Gastrocnemius medialis (tissue), 4 donors: ENCODE measurements at regions not wholly inside any gene's neighbourhood (a gene's known extent, or its start where the extent isn't known, plus 50 kb on each side); places are given as distances from the start of the nearest gene placed in this dataset.

Source experiments
- ATAC-seq, 2 donors: fragments of 150-250 bp; one replicate each; pipeline ENCODE4 v1.9.1; 2016
- DNase-seq, 2 donors: peaks; one replicate each; pipeline ENCODE4 v3.0.0-alpha.2; 2019
- H3K27ac ChIP-seq, 4 donors: fragments of 200-600 bp; sonication (generic); 1 replicate in 1 of 4; 2 replicates in 3 of 4; pipeline ENCODE4 v1.5.1; 2016 to 2018; ENCODE audit warnings: mild to moderate bottlenecking in 2 of 4, moderate library complexity in 1 of 4
- H3K27me3 ChIP-seq, 3 donors: fragments of 200-600 bp; sonication (generic) in 2 of 3; 1 replicate in 1 of 3; 2 replicates in 2 of 3; pipeline versions ENCODE4 v1.5.1 to v1.6.0; 2016 to 2019; ENCODE audit warnings: mild to moderate bottlenecking in 1 of 3, moderate library complexity in 1 of 3
- H3K36me3 ChIP-seq, 2 donors: fragments of 200-600 bp; sonication (generic) in 1 of 2; one replicate each; pipeline ENCODE4 v1.5.1; 2017 to 2018
- H3K4me1 ChIP-seq, 2 donors: fragments of 200-600 bp; sonication (generic) in 1 of 2; one replicate each; pipeline ENCODE4 v1.5.1; 2016 to 2017; ENCODE audit warnings: mild to moderate bottlenecking in 2 of 2
- H3K4me3 ChIP-seq, 4 donors: fragments of 200-600 bp; sonication (generic) in 3 of 4; 1 replicate in 1 of 4; 2 replicates in 3 of 4; pipeline ENCODE4 v1.5.1; 2016 to 2019; ENCODE audit warnings: mild to moderate bottlenecking in 2 of 4
- H3K9me3 ChIP-seq, 3 donors: fragments of 200-600 bp; sonication (generic) in 2 of 3; 1 replicate in 1 of 3; 2 replicates in 2 of 3; pipeline ENCODE4 v1.5.1; 2016 to 2019
- POLR2A ChIP-seq, 2 donors: fragments of 450-650 bp; IDR thresholded peaks; one replicate each; pipeline ENCODE4 v1.6.1; 2017; ENCODE audit warnings: antibody characterized with exemption in 2 of 2, mild to moderate bottlenecking in 2 of 2, moderate library complexity in 2 of 2
- in situ Hi-C, 4 donors: fragments of 200-750 bp; cut with MboI; loops; one replicate each; pipeline versions ENCODE4 v1.15.0 to v1.8.0; 2017; ENCODE audit warnings: low sequenced_read_pairs in 4 of 4
- intact Hi-C: fragments of 100-400 bp; cut with DNase I; formaldehyde crosslinking; loops from one replicate; pipeline ENCODE4 v1.15.1; 2023; ENCODE audit warnings: low total_unique reads
- TF ChIP-seq, protein P1 (sequence below), 5 experiments: fragments of 450-650 bp in 3 of 5; fragments of 200-600 bp in 2 of 5; sonication (generic) in 2 of 5; IDR thresholded peaks in 4 of 5; conservative IDR thresholded peaks in 1 of 5; 1 replicate in 4 of 5; 2 replicates in 1 of 5; pipeline ENCODE4 v1.5.1; 2016 to 2019; ENCODE audit warnings: antibody characterized with exemption in 5 of 5, mild to moderate bottlenecking in 3 of 5, moderate library complexity in 3 of 5

DNA sequence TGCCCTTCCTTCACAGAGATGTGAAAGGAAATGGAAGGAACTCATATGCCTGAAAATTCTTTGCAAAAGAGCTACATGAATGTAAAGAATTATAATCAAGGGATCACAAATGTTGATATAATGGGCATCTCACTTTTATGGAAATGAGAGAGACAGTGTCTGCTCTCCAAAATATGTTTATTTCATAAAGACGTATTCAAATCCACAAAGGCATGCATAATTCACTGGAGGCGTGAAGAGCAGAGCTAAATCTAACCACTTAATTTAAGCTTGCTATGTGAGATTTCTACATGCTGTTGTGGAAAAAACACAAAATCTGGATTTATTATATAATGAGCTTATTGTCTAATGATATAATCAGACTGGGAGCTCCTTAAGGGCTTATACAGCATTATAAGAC is 469.1 kb downstream of the RAP2B start:
- ATAC-seq (no peak), DNase-seq (no peak)
- in situ Hi-C loops: no loop called here
- Histone ChIP-seq H3K4me3 (no peak overlapping the region), H3K27ac (no peak overlapping the region), H3K9me3 (no peaks in the 10 kb centered on the region), H3K4me1 (no peaks in the 10 kb centered on the region), H3K27me3 (no peaks in the 10 kb centered on the region), H3K36me3 (no peaks in the 10 kb centered on the region)
- TF ChIP-seq, protein P1, sequence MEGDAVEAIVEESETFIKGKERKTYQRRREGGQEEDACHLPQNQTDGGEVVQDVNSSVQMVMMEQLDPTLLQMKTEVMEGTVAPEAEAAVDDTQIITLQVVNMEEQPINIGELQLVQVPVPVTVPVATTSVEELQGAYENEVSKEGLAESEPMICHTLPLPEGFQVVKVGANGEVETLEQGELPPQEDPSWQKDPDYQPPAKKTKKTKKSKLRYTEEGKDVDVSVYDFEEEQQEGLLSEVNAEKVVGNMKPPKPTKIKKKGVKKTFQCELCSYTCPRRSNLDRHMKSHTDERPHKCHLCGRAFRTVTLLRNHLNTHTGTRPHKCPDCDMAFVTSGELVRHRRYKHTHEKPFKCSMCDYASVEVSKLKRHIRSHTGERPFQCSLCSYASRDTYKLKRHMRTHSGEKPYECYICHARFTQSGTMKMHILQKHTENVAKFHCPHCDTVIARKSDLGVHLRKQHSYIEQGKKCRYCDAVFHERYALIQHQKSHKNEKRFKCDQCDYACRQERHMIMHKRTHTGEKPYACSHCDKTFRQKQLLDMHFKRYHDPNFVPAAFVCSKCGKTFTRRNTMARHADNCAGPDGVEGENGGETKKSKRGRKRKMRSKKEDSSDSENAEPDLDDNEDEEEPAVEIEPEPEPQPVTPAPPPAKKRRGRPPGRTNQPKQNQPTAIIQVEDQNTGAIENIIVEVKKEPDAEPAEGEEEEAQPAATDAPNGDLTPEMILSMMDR (IDR thresholded peaks at IDR 0.05 in 4 of 5, conservative IDR thresholded peaks at IDR 0.05 in 1 of 5): no peak
- no peak for TF ChIP-seq POLR2A (IDR thresholded peaks at IDR 0.05)
- intact Hi-C loops: no loop called here

DNA sequence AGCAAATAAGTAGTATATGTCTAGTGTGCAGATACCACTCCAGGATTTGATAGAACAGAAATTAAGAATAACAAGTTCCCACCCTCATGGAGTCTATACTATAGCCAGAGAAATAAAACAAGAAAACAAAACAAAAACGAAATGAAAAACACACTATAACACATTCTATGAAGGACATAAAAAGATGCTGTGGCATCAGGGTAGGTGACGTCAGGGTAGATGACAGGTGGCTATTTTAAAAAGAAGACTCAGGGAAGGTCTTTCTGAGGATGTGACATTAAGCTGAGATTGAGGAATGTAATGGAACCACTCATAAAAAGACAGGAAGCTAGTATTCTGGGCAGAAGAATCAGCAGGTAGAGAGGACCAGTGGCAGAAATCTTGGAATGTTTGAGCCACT is 469.6 kb downstream of the RAP2B start:
- intact Hi-C loops: no loop called here
- H3K27ac ChIP-seq: no peak overlapping the region
- TF ChIP-seq POLR2A (IDR thresholded peaks at IDR 0.05): no peak
- TF ChIP-seq, protein P1 (IDR thresholded peaks at IDR 0.05 in 4 of 5, conservative IDR thresholded peaks at IDR 0.05 in 1 of 5): no peak

DNA sequence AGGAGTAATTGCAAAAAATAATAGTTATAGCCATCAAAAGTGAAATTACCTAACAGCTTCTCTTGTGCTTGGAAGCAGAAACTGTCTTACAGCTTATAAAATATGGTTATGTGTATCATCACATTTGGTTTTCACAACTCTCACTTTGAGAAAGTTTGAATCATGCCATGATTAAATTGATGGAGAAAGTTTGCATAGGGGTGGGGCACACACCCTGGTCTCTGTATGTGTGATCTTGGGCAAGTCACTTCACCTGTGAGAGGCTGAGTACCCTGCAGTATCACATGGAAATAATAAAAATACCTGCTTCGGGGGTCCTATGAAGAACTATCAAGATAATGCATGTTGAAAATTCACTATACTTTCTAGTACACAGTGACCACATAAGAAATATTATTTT is 471.4 kb downstream of the RAP2B start:
- Histone ChIP-seq H3K27me3 (no peaks in the 10 kb centered on the region), H3K4me1 (no peaks in the 10 kb centered on the region), H3K36me3 (no peaks in the 10 kb centered on the region), H3K27ac (no peak overlapping the region), H3K4me3 (no peak overlapping the region), H3K9me3 (no peaks in the 10 kb centered on the region)
- ATAC-seq (no peak), DNase-seq (no peak)
- intact Hi-C loops (no loop called here), in situ Hi-C loops (no loop called here)
- TF ChIP-seq, protein P1 (IDR thresholded peaks at IDR 0.05 in 4 of 5, conservative IDR thresholded peaks at IDR 0.05 in 1 of 5): no peak
- no peak for TF ChIP-seq POLR2A (IDR thresholded peaks at IDR 0.05)

More for the DNA sequence above, 469.6 kb downstream of the RAP2B start:
- Histone ChIP-seq H3K27me3 (no peaks in the 10 kb centered on the region), H3K4me1 (no peaks in the 10 kb centered on the region), H3K36me3 (no peaks in the 10 kb centered on the region), H3K9me3 (no peaks in the 10 kb centered on the region), H3K4me3 (no peak overlapping the region)
- DNase-seq: no peak
- ATAC-seq: no peak
- in situ Hi-C loops: no loop called here

DNA sequence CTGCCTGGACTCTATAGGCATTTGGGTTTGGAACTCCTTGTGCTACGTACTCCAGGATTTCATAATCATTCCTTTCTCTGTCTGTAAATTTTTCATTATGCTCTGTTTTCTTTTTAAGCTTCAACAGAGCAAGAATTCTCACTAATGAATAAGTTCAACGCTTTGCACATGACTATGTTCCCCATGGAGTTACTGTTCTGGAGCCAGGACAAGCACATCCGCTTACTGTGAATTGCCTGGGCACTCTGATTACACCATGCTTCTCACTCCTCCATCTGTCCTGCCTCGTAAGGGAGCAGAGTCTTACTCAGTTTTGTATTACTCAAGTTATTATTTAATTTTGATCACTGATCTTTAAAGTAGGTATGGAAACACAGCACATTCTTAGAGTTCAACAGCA is 472.7 kb downstream of the RAP2B start:
- no peaks in the 10 kb centered on the region for H3K4me1 ChIP-seq
- no peaks in the 10 kb centered on the region for H3K36me3 ChIP-seq
- H3K27ac ChIP-seq: no peak overlapping the region
- intact Hi-C loops: no loop called here
- ATAC-seq (no peak), DNase-seq (no peak)
- no peak for TF ChIP-seq POLR2A (IDR thresholded peaks at IDR 0.05)
- TF ChIP-seq, protein P1 (IDR thresholded peaks at IDR 0.05 in 4 of 5, conservative IDR thresholded peaks at IDR 0.05 in 1 of 5): no peak
- no peak overlapping the region for H3K4me3 ChIP-seq
- H3K9me3 ChIP-seq: no peaks in the 10 kb centered on the region
- in situ Hi-C loops: no loop called here
- no peaks in the 10 kb centered on the region for H3K27me3 ChIP-seq

DNA sequence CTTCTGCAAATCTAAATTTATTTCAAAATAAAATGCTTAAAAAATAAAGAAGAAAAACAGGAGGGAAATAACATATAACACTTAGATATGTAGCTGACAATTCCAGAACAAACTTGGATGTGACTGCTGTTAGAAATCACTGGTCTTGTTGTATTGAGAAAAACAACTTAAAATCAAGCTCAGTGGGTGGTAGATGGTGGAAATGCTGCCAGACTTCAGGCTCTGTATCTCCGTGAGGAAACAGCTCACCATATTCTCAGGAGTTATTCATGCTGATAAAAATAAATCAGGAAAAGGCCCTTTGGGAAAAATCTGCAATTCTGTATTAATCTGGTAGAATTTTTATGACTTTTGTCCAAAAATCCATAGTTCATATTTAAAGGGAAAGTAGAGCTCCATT is 477.6 kb downstream of the RAP2B start:
- no peaks in the 10 kb centered on the region for H3K9me3 ChIP-seq
- in situ Hi-C loops (no loop called here), intact Hi-C loops (no loop called here)
- TF ChIP-seq POLR2A (IDR thresholded peaks at IDR 0.05): no peak
- TF ChIP-seq, protein P1 (IDR thresholded peaks at IDR 0.05 in 4 of 5, conservative IDR thresholded peaks at IDR 0.05 in 1 of 5): no peak
- no peaks in the 10 kb centered on the region for H3K27me3 ChIP-seq
- ATAC-seq (no peak), DNase-seq (no peak)
- no peaks in the 10 kb centered on the region for H3K36me3 ChIP-seq
- no peaks in the 10 kb centered on the region for H3K4me1 ChIP-seq
- no peak overlapping the region for H3K4me3 ChIP-seq
- H3K27ac ChIP-seq: no peak overlapping the region
